Ishikawa (cell line): ENCODE measurements at regions not wholly inside any gene's neighbourhood (a gene's known extent, or its start where the extent isn't known, plus 50 kb on each side); places are given as distances from the start of the nearest gene placed in this dataset.

Source experiments
- CEBPB ChIP-seq: IDR thresholded peaks from 2 replicates; pipeline ENCODE4 v1.6.1; 2012
- EP300 ChIP-seq: IDR thresholded peaks from 2 replicates; pipeline ENCODE4 v1.6.1; 2012; ENCODE audit warnings: borderline replicate concordance
- RAD21 ChIP-seq: IDR thresholded peaks from 2 replicates; pipeline ENCODE4 v1.6.1; 2012; ENCODE audit warnings: low read depth
- TF ChIP-seq, protein P1 (sequence below): IDR thresholded peaks from 2 replicates; pipeline ENCODE4 v1.6.1; 2012; ENCODE audit warnings: low read depth, mild to moderate bottlenecking
- TF ChIP-seq, protein P2 (sequence below): IDR thresholded peaks from 2 replicates; pipeline ENCODE4 v1.6.1; 2012

DNA sequence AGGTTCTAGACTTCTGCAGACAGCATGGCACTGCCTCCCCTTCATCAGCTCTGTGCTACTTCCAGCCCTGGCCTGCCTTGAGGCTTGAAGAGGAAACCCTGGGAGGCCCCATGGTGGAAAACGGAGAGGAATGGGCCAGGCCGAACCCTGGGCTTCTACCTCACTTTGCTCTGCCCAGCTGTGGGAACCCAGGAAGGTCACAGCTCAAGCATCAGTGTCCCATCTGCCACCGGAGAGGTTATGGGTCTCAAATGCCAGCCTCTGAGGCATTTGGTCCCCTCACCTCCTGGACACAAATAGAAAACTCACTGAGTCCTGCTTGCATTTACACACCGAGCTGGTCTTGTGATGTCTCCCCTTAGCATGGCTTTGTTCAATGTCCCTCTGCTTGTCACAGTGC lies 80.1 kb upstream of the ALDH1B1 start:
- TF ChIP-seq, protein P1, sequence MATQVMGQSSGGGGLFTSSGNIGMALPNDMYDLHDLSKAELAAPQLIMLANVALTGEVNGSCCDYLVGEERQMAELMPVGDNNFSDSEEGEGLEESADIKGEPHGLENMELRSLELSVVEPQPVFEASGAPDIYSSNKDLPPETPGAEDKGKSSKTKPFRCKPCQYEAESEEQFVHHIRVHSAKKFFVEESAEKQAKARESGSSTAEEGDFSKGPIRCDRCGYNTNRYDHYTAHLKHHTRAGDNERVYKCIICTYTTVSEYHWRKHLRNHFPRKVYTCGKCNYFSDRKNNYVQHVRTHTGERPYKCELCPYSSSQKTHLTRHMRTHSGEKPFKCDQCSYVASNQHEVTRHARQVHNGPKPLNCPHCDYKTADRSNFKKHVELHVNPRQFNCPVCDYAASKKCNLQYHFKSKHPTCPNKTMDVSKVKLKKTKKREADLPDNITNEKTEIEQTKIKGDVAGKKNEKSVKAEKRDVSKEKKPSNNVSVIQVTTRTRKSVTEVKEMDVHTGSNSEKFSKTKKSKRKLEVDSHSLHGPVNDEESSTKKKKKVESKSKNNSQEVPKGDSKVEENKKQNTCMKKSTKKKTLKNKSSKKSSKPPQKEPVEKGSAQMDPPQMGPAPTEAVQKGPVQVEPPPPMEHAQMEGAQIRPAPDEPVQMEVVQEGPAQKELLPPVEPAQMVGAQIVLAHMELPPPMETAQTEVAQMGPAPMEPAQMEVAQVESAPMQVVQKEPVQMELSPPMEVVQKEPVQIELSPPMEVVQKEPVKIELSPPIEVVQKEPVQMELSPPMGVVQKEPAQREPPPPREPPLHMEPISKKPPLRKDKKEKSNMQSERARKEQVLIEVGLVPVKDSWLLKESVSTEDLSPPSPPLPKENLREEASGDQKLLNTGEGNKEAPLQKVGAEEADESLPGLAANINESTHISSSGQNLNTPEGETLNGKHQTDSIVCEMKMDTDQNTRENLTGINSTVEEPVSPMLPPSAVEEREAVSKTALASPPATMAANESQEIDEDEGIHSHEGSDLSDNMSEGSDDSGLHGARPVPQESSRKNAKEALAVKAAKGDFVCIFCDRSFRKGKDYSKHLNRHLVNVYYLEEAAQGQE, result no peak
- no peak for TF ChIP-seq CEBPB
- TF ChIP-seq, protein P2, sequence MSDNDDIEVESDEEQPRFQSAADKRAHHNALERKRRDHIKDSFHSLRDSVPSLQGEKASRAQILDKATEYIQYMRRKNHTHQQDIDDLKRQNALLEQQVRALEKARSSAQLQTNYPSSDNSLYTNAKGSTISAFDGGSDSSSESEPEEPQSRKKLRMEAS, result no peak
- TF ChIP-seq EP300, result no peak
- TF ChIP-seq RAD21, result no peak
